ENCODE measurements at regions not wholly inside any gene's neighbourhood (a gene's known extent, or its start where the extent isn't known, plus 50 kb on each side); places are given as distances from the start of the nearest gene placed in this dataset.

DNA sequence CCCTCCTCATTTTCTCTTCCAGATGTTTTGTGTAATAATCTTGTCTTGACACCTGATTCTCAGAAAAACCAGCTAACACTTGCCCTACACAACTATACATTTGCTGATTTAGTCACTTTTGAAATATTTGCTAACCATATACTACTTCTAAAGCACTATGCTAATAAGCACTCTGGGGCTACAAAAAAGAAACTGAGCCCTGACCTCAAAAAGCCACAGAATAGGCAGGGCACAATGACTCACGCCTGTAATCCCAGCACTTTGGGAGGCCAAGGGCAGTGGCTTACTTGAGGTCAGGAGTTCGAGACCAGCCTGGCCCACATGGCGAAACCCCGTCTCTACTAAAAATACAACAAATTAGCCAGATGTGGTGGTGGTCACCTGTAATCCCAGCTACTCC, 266.0 kb downstream of the RAD51AP2 start:
- Histone ChIP-seq H3K9me3 (ENCODE audit: control insufficient read depth in 1 of 2, insufficient read depth in 1 of 2, low read depth in 1 of 2, low read length in 2 of 2) (no peaks in the 10 kb centered on the region), H4K20me1 (ENCODE audit: insufficient read depth) (no peaks in the 10 kb centered on the region), H3K4me2 (ENCODE audit: low read length) (no peak overlapping the region), H3K4me3 (replicated peaks in 1 of 2; ENCODE audit: low read depth in 1 of 2, low read length in 2 of 2) (no peak overlapping the region), H3K9ac (ENCODE audit: low read length) (no peak overlapping the region), H3K79me2 (ENCODE audit: insufficient read depth, low read length) (no peaks in the 10 kb centered on the region), H2AFZ (ENCODE audit: low read depth, low read length, poor library complexity, severe bottlenecking) (no peak overlapping the region), H3K9me2 (ENCODE audit: insufficient read depth) (no peaks in the 10 kb centered on the region), H3K27ac (ENCODE audit: low read depth, low read length) (no peak overlapping the region), H3K27me3 (ENCODE audit: insufficient read depth, low read length) (peaks cover 22% of the 10 kb centered on the region), H3K4me1 (ENCODE audit: control insufficient read depth in 1 of 2, insufficient read depth in 2 of 2, low read length in 2 of 2) (no peaks in the 10 kb centered on the region), H3K36me3 (ENCODE audit: control insufficient read depth in 1 of 2, insufficient read depth in 2 of 2, low read length in 2 of 2) (no peaks in the 10 kb centered on the region)
- RAD21 ChIA-PET (ENCODE audit: low non-redundant PET in 1 of 2, low total read pairs in 2 of 2, uncharacterized antibody in 2 of 2, unreplicated experiment in 2 of 2) = no interaction called here
- ATAC-seq (no peak), DNase-seq (ENCODE audit: low read depth, low spot score) (no peak)
- TF ChIP-seq CTCF (IDR thresholded peaks at IDR 0.05 in 2 of 3, conservative IDR thresholded peaks at IDR 0.05 in 1 of 3; ENCODE audit: borderline replicate concordance in 1 of 3, insufficient read depth in 1 of 3, low read depth in 2 of 3, low read length in 2 of 3) (no peak), POLR2A (IDR thresholded peaks at IDR 0.05; ENCODE audit: borderline replicate concordance, extremely low read depth, insufficient read depth, insufficient read length) (no peak), SP1 (IDR thresholded peaks at IDR 0.05; ENCODE audit: low read depth) (no peak), MAX (IDR thresholded peaks at IDR 0.05) (no peak), CEBPB (IDR thresholded peaks at IDR 0.05; ENCODE audit: low read depth) (no peak), RAD21 (IDR thresholded peaks at IDR 0.05; ENCODE audit: low read depth) (no peak), FOSL1 (IDR thresholded peaks at IDR 0.05; ENCODE audit: low read depth) (no peak), SRF (IDR thresholded peaks at IDR 0.05; ENCODE audit: low read depth) (no peak), EGR1 (IDR thresholded peaks at IDR 0.05; ENCODE audit: low read depth) (no peak), TCF7L2 (IDR thresholded peaks at IDR 0.05; ENCODE audit: borderline replicate concordance, extremely low read depth, insufficient read depth, insufficient read length) (no peak), JUND (IDR thresholded peaks at IDR 0.05) (no peak), ZFX (IDR thresholded peaks at IDR 0.05) (no peak), SIN3A (IDR thresholded peaks at IDR 0.05; ENCODE audit: low read depth) (no peak), POLR2AphosphoS5 (IDR thresholded peaks at IDR 0.05; ENCODE audit: low read depth, low read length) (no peak), ATF3 (IDR thresholded peaks at IDR 0.05) (no peak), EZH2phosphoT487 (IDR thresholded peaks at IDR 0.05; ENCODE audit: borderline replicate concordance) (no peak), ZNF274 (IDR thresholded peaks at IDR 0.05; ENCODE audit: low read depth, low read length) (no peak), ELF1 (IDR thresholded peaks at IDR 0.05; ENCODE audit: borderline replicate concordance, low read depth) (no peak), EZH2 (IDR thresholded peaks at IDR 0.05) (no peak)
- CTCF ChIA-PET = no interaction called here
- no TSS peak for BruUV-seq (replicated peaks)
- intact Hi-C loops (cut with micrococcal nuclease) = no loop called here
- POLR2A ChIA-PET = no interaction called here

Measured in HCT116 (cell line).